Cardiac muscle cell (in vitro differentiated cells and primary cell): ENCODE measurements at regions not wholly inside any gene's neighbourhood (a gene's known extent, or its start where the extent isn't known, plus 50 kb on each side); places are given as distances from the start of the nearest gene placed in this dataset.
"Not testable (repeated sequence)": the region's sequence is repeated elsewhere in the genome, so short reads cannot be mapped to it uniquely, and the experiment has no call there.

Experiments used
- DNase-seq, 2 donors: peaks; one replicate each; pipeline versions ENCODE4 v3.0.0 to v3.0.0-alpha.2; 2010 to 2017; ENCODE audit warnings: low read depth in 1 of 2, low spot score in 1 of 2
- H3K27ac ChIP-seq: fragments of 200-600 bp; sonication (generic); 2 replicates; pipeline ENCODE4 v1.5.1; 2016
- H3K27me3 ChIP-seq: fragments of 200-600 bp; sonication (generic); 2 replicates; pipeline ENCODE4 v1.6.0; 2016; ENCODE audit warnings: control low read depth
- H3K36me3 ChIP-seq: fragments of 200-600 bp; sonication (generic); 2 replicates; pipeline ENCODE4 v1.5.1; 2016; ENCODE audit warnings: control low read depth
- H3K4me1 ChIP-seq: fragments of 200-600 bp; sonication (generic); 2 replicates; pipeline ENCODE4 v1.8.1; 2017; ENCODE audit warnings: low read depth, mild to moderate bottlenecking, mixed run types
- H3K4me3 ChIP-seq: fragments of 200-600 bp; sonication (generic); 2 replicates; pipeline ENCODE4 v1.5.1; 2016; ENCODE audit warnings: mild to moderate bottlenecking
- H3K9me3 ChIP-seq: fragments of 200-600 bp; sonication (generic); 2 replicates; pipeline ENCODE4 v1.5.1; 2017; ENCODE audit warnings: low read depth, mild to moderate bottlenecking, control low read depth
- CTCF ChIP-seq: IDR thresholded peaks from 2 replicates; pipeline ENCODE4 v1.5.1; 2012; ENCODE audit warnings: low read depth, mild to moderate bottlenecking, low read length

DNA sequence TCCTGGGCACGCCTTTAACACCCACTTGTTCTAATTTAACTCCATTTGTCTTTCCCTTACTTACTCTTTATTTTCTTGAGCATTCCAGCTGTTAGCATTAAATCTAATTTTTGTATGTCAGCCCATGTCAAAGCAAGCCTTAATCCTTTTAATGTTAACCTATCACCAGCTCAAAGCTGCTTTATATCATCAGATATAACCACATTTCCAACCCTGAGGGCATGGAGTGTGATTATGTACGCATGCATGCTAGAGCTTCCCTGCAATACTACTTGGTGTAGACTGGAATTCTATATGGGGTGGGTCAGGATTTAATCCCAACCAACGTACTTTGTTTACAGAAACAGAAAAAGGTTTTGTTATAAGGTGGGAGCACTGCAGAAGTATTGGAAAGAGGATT is 139.4 kb upstream of the HMGN3 start:
- no peaks in the 10 kb centered on the region for H3K27me3 ChIP-seq
- peaks cover 4% of the 10 kb centered on the region for H3K4me1 ChIP-seq
- no peaks in the 10 kb centered on the region for H3K9me3 ChIP-seq
- no peak for TF ChIP-seq CTCF
- no peak overlapping the region for H3K4me3 ChIP-seq
- H3K27ac ChIP-seq: no peak overlapping the region
- DNase-seq: no peak
- no peaks in the 10 kb centered on the region for H3K36me3 ChIP-seq

- no peak for TF ChIP-seq CTCF
- Histone ChIP-seq H3K4me1 (peaks cover 4% of the 10 kb centered on the region), H3K27me3 (no peaks in the 10 kb centered on the region), H3K4me3 (no peak overlapping the region), H3K36me3 (no peaks in the 10 kb centered on the region), H3K27ac (no peak overlapping the region), H3K9me3 (no peaks in the 10 kb centered on the region)
- no peak for DNase-seq
Measured at GRCh38 chr6:79373246-79373645, 138.8 kb upstream of the HMGN3 start.

DNA sequence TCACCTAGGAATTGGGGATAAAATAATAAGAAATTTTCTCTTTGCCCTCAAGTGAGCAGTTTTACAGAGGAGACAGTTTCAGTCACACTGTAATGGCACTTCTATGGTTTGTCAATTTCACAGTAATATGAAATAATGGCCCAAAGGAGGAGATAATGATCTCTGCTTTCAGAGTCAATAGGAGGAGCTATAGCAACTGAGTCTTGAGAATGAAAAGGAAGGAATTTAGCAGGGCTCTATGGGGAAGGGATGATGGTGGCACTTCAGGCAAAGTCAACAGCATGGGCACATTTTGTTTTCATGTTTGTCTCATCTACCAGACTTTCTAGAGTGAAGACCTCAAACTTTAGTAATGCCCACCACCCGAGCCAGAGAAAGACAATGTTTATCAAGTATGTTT is 138.3 kb upstream of the HMGN3 start:
- no peaks in the 10 kb centered on the region for H3K27me3 ChIP-seq
- H3K36me3 ChIP-seq: no peaks in the 10 kb centered on the region
- no peak for TF ChIP-seq CTCF
- H3K4me1 ChIP-seq: no peaks in the 10 kb centered on the region
- DNase-seq: no peak
- H3K4me3 ChIP-seq: no peak overlapping the region
- H3K27ac ChIP-seq: no peak overlapping the region
- no peaks in the 10 kb centered on the region for H3K9me3 ChIP-seq

- Histone ChIP-seq H3K27ac (no peak overlapping the region), H3K4me3 (no peak overlapping the region), H3K9me3 (no peaks in the 10 kb centered on the region), H3K27me3 (no peaks in the 10 kb centered on the region), H3K4me1 (no peaks in the 10 kb centered on the region), H3K36me3 (no peaks in the 10 kb centered on the region)
- no peak for DNase-seq
- no peak for TF ChIP-seq CTCF
Measured at GRCh38 chr6:79369026-79369425, 134.5 kb upstream of the HMGN3 start.

DNA sequence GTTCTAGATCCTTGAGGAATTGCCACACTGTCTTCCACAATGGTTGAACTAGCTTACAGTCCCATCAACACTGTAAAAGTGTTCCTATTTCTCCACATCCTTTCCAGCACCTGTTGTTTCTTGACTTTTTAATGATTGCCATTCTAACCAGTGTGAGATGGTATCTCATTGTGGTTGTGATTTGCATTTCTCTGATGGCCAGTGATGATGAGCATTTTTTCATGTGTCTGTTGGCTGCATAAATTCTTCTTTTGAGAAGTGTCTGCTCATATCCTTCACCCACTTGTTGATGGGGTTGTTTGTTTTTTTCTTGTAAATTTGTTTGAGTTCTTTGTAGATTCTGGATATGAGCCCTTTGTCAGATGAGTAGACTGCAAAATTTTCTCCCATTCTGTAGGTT is 129.0 kb upstream of the HMGN3 start:
- not testable (repeated sequence) for H3K9me3 ChIP-seq, H3K27ac ChIP-seq, H3K27me3 ChIP-seq, H3K4me3 ChIP-seq, DNase-seq, H3K36me3 ChIP-seq, H3K4me1 ChIP-seq

GRCh38 chr6:79361074-79361473 is 126.6 kb upstream of the HMGN3 start:
- H3K27me3 ChIP-seq, H3K4me3 ChIP-seq, H3K36me3 ChIP-seq, DNase-seq, H3K9me3 ChIP-seq, H3K27ac ChIP-seq, H3K4me1 ChIP-seq: not testable (repeated sequence)

GRCh38 chr6:79353226-79353625 is 118.7 kb upstream of the HMGN3 start:
- no peak for DNase-seq
- no peak overlapping the region for H3K27ac ChIP-seq
- H3K9me3 ChIP-seq: no peaks in the 10 kb centered on the region
- TF ChIP-seq CTCF: no peak
- no peaks in the 10 kb centered on the region for H3K27me3 ChIP-seq
- H3K4me3 ChIP-seq: no peak overlapping the region
- H3K36me3 ChIP-seq: no peaks in the 10 kb centered on the region
- no peaks in the 10 kb centered on the region for H3K4me1 ChIP-seq
